Testis (tissue), 2 donors: ENCODE measurements at regions not wholly inside any gene's neighbourhood (a gene's known extent, or its start where the extent isn't known, plus 50 kb on each side); places are given as distances from the start of the nearest gene placed in this dataset.

Experiments
- DNase-seq: peaks from one replicate; pipeline ENCODE4 v3.0.0-alpha.2; 2019
- H3K27ac ChIP-seq, 2 donors: fragments of 200-600 bp; sonication (generic); one replicate each; pipeline ENCODE4 v1.5.1; 2019
- H3K27me3 ChIP-seq: fragments of 200-600 bp; sonication (generic); one replicate; pipeline ENCODE4 v1.5.1; 2019
- H3K36me3 ChIP-seq: fragments of 200-600 bp; sonication (generic); one replicate; pipeline ENCODE4 v1.5.1; 2017; ENCODE audit warnings: low read depth; ENCODE audit errors: missing control alignments
- H3K4me1 ChIP-seq: fragments of 200-600 bp; sonication (generic); one replicate; pipeline ENCODE4 v1.5.1; 2019
- H3K4me3 ChIP-seq, 2 donors: fragments of 200-600 bp; sonication (generic); one replicate each; pipeline ENCODE4 v1.5.1; 2017 to 2019
- H3K9me3 ChIP-seq: fragments of 200-600 bp; sonication (generic); one replicate; pipeline ENCODE4 v1.5.1; 2017
- CTCF ChIP-seq, 3 experiments: fragments of 450-650 bp in 2 of 3; fragments of 200-600 bp in 1 of 3; sonication (generic) in 1 of 3; IDR thresholded peaks; one replicate each; pipeline ENCODE4 v1.5.1; 2016 to 2019; ENCODE audit warnings: antibody characterized with exemption in 3 of 3, mild to moderate bottlenecking in 2 of 3, moderate library complexity in 1 of 3
- POLR2A ChIP-seq: fragments of 450-650 bp; IDR thresholded peaks from one replicate; pipeline ENCODE4 v1.6.1; 2017; ENCODE audit warnings: antibody characterized with exemption, mild to moderate bottlenecking, moderate library complexity
- WGBS, 2 donors: methylation state at CpG; one replicate each; pipeline ENCODE4 v1.1.5; 2018; 5-methylcytosine and 5-hydroxymethylcytosine counted together
- intact Hi-C: fragments of 100-400 bp; cut with DNase I; formaldehyde crosslinking; loops from one replicate; pipeline ENCODE4 v1.15.1; 2023; ENCODE audit warnings: low total_unique reads

DNA sequence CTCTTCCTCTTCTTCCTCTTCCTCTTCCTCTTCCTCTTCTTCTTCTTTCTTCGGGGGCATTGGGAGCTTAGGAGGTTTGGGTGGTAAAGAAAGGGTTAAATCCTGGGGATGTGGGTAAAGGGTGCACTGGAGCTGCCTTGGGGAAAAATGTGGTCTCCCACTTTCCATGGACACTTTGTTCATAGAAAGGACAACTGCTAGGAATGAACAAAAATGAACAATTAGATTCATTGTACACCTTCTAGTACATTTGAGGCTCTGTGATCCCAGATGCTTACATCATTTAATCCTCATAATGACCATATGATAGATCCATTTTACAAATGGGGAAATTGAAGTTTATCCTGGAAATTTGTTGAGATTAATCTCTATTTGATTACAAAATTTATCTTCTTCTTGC lies 699.7 kb downstream of the TUSC7 start:
- Histone ChIP-seq H3K27me3 (no peaks in the 10 kb centered on the region), H3K4me3 (no peak overlapping the region), H3K9me3 (no peaks in the 10 kb centered on the region), H3K36me3 (no peaks in the 10 kb centered on the region), H3K4me1 (no peaks in the 10 kb centered on the region), H3K27ac (no peak overlapping the region)
- DNase-seq, result no peak
- 73 to 91% methylated on average over 1 of the region's 1 CpG for WGBS, 2 donors
- TF ChIP-seq POLR2A (no peak), CTCF (IDR thresholded peaks at IDR 0.05) (no peak)
- intact Hi-C loops, result no loop called here

GRCh38 chr3:117409701-117410459 lies 700.3 kb downstream of the TUSC7 start:
- 74 to 81% methylated on average over 3 of the region's 3 CpGs for WGBS, 2 donors
- H3K27ac ChIP-seq, result no peak overlapping the region
- no peaks in the 10 kb centered on the region for H3K27me3 ChIP-seq
- H3K4me3 ChIP-seq, result no peak overlapping the region
- H3K4me1 ChIP-seq, result no peaks in the 10 kb centered on the region
- H3K36me3 ChIP-seq, result no peaks in the 10 kb centered on the region
- TF ChIP-seq CTCF (IDR thresholded peaks at IDR 0.05) (no peak), POLR2A (no peak)
- intact Hi-C loops, result no loop called here
- DNase-seq, result no peak
- no peaks in the 10 kb centered on the region for H3K9me3 ChIP-seq

DNA sequence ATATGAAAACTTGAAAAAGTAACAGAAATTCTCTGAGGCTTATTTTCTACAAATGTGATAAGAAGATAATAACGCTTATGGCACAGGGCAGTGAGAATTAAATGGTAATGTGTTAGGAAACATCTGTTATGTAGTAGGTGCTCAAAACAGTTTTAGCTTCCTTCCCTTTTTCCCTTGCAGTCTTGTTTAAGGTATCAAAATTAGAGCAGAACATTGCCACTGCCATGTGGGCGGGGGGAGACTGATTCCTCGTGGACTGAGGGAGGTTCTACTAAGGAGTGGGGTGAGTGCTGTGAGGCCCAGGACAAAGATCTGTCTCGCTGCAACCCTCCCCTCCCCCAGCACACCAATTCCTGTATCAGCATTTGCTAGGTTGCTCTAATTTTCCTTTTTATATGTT lies 702.4 kb downstream of the TUSC7 start:
- Histone ChIP-seq H3K4me3 (no peak overlapping the region), H3K27me3 (no peaks in the 10 kb centered on the region), H3K36me3 (no peaks in the 10 kb centered on the region), H3K9me3 (no peaks in the 10 kb centered on the region), H3K27ac (no peak overlapping the region), H3K4me1 (no peaks in the 10 kb centered on the region)
- DNase-seq, result no peak
- 43 to 64% methylated on average over 4 of the region's 4 CpGs for WGBS, 2 donors
- TF ChIP-seq POLR2A (no peak), CTCF (IDR thresholded peaks at IDR 0.05) (no peak)
- intact Hi-C loops, result no loop called here

- no peak for DNase-seq
- Histone ChIP-seq H3K36me3 (no peaks in the 10 kb centered on the region), H3K27me3 (no peaks in the 10 kb centered on the region), H3K4me3 (no peak overlapping the region), H3K27ac (no peak overlapping the region), H3K4me1 (no peaks in the 10 kb centered on the region), H3K9me3 (no peaks in the 10 kb centered on the region)
- WGBS, 2 donors, result 92 to 95% methylated on average over 1 of the region's 1 CpG
- TF ChIP-seq POLR2A (no peak), CTCF (IDR thresholded peaks at IDR 0.05) (no peak)
- intact Hi-C loops, result no loop called here
These were observed 707.8 kb downstream of the TUSC7 start for GRCh38 chr3:117417411-117417810.

GRCh38 chr3:117427081-117427480 lies 717.5 kb downstream of the TUSC7 start:
- no peak overlapping the region for H3K4me3 ChIP-seq
- intact Hi-C loops, result loop anchor here (5.0 kb wide), 1 partner anchor 240 kb away; no protein-coding TSS in a partner anchor
- no peaks in the 10 kb centered on the region for H3K9me3 ChIP-seq
- no peaks in the 10 kb centered on the region for H3K27me3 ChIP-seq
- no peak for DNase-seq
- TF ChIP-seq CTCF (IDR thresholded peaks at IDR 0.05) (no peak), POLR2A (no peak)
- WGBS, 2 donors, result 93 to 96% methylated on average over 1 of the region's 1 CpG
- H3K27ac ChIP-seq, result no peak overlapping the region
- H3K4me1 ChIP-seq, result no peaks in the 10 kb centered on the region
- H3K36me3 ChIP-seq, result no peaks in the 10 kb centered on the region
